ENCODE measurements at regions not wholly inside any gene's neighbourhood (a gene's known extent, or its start where the extent isn't known, plus 50 kb on each side); places are given as distances from the start of the nearest gene placed in this dataset.

DNA sequence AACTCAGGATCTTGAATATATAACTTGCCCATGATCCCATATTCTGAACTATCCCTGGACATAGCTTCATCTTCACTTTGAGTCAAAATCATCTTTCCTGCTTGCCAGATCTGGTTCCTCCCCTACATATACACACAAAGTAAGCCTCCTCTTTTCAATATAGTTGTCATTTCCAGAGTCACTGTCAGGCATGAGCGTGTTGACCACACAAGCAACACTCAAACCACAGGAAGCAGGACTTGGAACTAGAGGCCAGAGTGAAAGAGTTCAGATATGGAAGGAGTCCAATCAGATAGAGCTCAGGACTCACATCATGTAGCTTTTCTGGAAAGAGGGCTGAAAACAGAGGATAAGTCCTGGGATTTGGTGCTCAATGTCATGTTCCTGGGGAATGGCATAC, 1140.6 kb downstream of the BCL11B start:
- H3K27me3 ChIP-seq (ENCODE audit: control insufficient read depth, insufficient read depth, low read length), result peaks cover 2% of the 10 kb centered on the region
- H3K9me3 ChIP-seq (ENCODE audit: control insufficient read depth, insufficient read depth, low read length), result no peaks in the 10 kb centered on the region
- no peak overlapping the region for H3K27ac ChIP-seq (ENCODE audit: low read depth, low read length)
- no peak overlapping the region for H3K4me3 ChIP-seq (ENCODE audit: low read depth, low read length)
- no peak for DNase-seq (ENCODE audit: low read depth in 4 of 6, low spot score in 6 of 6)
- H3K36me3 ChIP-seq (ENCODE audit: control insufficient read depth, insufficient read depth, low read length), result no peaks in the 10 kb centered on the region
- no CpG with 5 or more reads among the region's 1 CpG for WGBS (ENCODE audit: insufficient coverage)
- H3K4me1 ChIP-seq (ENCODE audit: control insufficient read depth, insufficient read depth, low read length), result peaks cover 8% of the 10 kb centered on the region

DNA sequence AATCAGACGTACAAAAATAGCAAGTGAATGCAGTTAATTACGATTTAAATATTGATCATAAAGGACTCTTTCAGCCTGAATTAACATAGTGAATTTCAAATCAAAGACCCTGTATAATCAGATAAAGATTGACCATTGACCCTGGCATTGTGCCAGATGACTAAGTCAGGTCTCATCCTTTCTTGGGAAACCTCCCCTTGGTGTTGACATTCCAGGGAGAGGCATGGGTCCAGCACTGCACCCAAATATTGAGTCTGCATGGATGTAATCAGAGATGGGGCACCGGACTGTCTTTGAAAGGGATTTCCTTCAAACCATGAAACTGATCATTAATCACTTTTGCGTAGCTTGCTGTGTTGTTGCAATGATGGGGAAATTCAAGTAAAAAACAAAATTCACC, 1138.2 kb downstream of the BCL11B start:
- no peak for DNase-seq (ENCODE audit: low read depth in 4 of 6, low spot score in 6 of 6)
- no peak overlapping the region for H3K4me3 ChIP-seq (ENCODE audit: low read depth, low read length)

DNA sequence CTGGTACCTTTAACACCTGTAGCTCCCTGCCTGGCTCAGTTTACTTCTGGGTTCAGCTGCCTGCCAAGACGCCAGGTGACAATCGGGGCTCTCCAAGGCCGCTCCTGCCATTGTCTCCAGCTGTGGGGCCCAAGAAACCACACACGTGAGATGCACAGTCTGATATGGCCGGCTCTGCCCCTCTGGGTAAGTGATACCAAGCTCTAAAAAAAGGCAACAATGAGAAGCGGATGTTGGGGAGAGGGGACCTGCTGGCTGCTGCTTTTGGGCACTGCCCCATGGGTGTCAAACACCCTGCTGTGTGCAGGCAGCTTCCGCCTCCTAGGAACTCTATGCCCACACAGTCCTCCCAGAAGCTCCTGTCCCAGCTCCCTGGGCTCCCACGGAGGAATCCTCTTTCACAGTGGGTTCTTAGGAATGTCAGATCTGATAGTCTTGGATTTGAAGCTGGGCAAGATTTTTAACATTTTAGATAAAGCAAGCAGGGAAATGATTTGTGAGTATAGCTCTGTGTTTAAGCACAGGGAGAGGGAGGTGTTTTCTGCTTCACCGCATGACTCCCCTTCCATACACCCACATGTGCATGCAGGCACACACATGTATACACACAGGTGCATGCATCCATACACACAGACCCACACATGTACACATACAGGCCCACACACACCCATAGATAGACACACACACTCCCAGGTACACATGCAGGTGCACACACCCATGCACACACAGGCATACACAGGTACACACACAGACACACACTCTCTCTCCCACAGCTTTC, 1135.8 kb downstream of the BCL11B start:
- whole genome bisulfite sequencing (ENCODE audit: insufficient coverage), result 68% methylated on average over 6 of the region's 9 CpGs
- no peak overlapping the region for H3K4me3 ChIP-seq (ENCODE audit: low read depth, low read length)
- no peak overlapping the region for H3K27ac ChIP-seq (ENCODE audit: low read depth, low read length)
- peaks cover 2% of the 10 kb centered on the region for H3K27me3 ChIP-seq (ENCODE audit: control insufficient read depth, insufficient read depth, low read length)
- H3K9me3 ChIP-seq (ENCODE audit: control insufficient read depth, insufficient read depth, low read length), result no peaks in the 10 kb centered on the region
- DNase-seq (ENCODE audit: low read depth in 4 of 6, low spot score in 6 of 6), result peak in 1 of 6 donors; percentile 10
- peaks cover 23% of the 10 kb centered on the region for H3K4me1 ChIP-seq (ENCODE audit: control insufficient read depth, insufficient read depth, low read length)
- H3K36me3 ChIP-seq (ENCODE audit: control insufficient read depth, insufficient read depth, low read length), result no peaks in the 10 kb centered on the region

More for the DNA sequence above, 1138.2 kb downstream of the BCL11B start:
- Histone ChIP-seq H3K4me1 (ENCODE audit: control insufficient read depth, insufficient read depth, low read length) (peaks cover 21% of the 10 kb centered on the region), H3K27me3 (ENCODE audit: control insufficient read depth, insufficient read depth, low read length) (peaks cover 2% of the 10 kb centered on the region), H3K9me3 (ENCODE audit: control insufficient read depth, insufficient read depth, low read length) (no peaks in the 10 kb centered on the region), H3K27ac (ENCODE audit: low read depth, low read length) (no peak overlapping the region), H3K36me3 (ENCODE audit: control insufficient read depth, insufficient read depth, low read length) (no peaks in the 10 kb centered on the region)
- whole genome bisulfite sequencing (ENCODE audit: insufficient coverage), result no CpG with 5 or more reads among the region's 4 CpGs

DNA sequence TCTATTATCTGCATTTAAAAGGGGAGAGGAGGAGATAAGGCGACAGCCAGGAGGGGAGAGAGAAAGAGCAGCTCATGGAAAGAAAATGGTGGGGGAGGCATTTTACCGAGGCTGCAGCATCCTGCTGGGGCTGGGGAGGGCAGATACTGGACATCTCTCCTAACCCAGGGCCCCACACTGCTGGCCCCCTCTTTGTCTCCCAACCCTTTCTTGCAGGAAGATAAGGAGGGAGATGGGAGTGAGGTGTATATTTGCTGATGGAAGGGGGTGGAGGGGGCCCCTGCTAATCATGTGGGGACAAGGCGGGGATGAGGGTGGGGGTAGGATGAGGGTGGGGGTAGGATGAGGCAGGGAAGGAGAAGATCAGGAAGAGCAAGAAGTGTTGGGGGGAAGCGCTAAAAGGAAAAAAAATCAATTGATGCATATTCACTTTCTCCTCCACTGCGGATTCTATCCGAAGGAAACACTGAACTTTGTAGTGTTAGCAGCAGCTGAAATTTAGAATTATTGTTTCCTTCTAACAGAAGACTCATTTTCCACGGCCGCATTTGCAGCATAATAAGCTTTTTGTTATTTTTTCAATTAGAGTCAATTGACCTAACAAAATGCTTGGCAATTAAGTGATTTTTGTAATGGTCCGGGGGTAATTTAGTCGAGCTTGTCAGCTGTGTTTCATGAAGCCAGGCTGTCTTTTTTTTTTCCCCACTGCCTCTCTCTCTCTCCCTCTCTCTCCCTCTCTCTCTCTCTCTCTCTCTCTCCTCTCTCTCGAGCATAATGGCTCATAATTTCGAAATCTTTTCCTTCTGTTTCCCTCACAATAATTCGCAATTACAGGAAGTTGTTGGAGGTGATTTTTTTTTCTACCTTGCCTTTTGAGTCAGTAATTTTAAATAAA, 1134.6 kb downstream of the BCL11B start:
- Histone ChIP-seq H3K36me3 (ENCODE audit: control insufficient read depth, insufficient read depth, low read length) (no peaks in the 10 kb centered on the region), H3K27ac (ENCODE audit: low read depth, low read length) (no peak overlapping the region), H3K9me3 (ENCODE audit: control insufficient read depth, insufficient read depth, low read length) (no peaks in the 10 kb centered on the region), H3K4me3 (ENCODE audit: low read depth, low read length) (no peak overlapping the region), H3K4me1 (ENCODE audit: control insufficient read depth, insufficient read depth, low read length) (peaks cover 23% of the 10 kb centered on the region), H3K27me3 (ENCODE audit: control insufficient read depth, insufficient read depth, low read length) (peaks cover 2% of the 10 kb centered on the region)
- DNase-seq (ENCODE audit: low read depth in 4 of 6, low spot score in 6 of 6), result peak in 3 of 6 donors; percentile 31 to 91 (median 79)
- WGBS (ENCODE audit: insufficient coverage), result 0% methylated on average over 1 of the region's 13 CpGs

DNA sequence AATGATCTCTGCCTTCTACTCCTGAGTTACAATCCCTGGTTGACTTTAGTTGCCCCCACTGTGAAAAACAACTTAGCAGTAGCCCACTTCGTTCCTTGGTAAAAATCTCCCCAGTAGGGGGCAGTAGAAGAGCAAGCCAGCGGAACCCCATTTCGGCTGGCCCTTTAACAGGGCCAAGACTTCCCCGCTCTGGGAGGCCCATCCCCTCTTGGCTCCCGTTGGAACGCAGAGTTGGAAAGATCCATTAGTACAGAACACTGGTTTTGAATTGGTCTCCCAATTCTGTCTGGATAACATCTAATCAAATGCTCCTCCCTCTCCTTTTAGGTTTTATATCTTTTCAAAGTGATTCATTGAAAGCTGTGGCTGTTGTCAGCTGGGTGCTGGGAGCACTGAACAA, 1133.3 kb downstream of the BCL11B start:
- DNase-seq (ENCODE audit: low read depth in 4 of 6, low spot score in 6 of 6), result peak in 2 of 6 donors; percentile 70 to 74
- 7% methylated on average over 6 of the region's 6 CpGs for WGBS (ENCODE audit: insufficient coverage)

DNA sequence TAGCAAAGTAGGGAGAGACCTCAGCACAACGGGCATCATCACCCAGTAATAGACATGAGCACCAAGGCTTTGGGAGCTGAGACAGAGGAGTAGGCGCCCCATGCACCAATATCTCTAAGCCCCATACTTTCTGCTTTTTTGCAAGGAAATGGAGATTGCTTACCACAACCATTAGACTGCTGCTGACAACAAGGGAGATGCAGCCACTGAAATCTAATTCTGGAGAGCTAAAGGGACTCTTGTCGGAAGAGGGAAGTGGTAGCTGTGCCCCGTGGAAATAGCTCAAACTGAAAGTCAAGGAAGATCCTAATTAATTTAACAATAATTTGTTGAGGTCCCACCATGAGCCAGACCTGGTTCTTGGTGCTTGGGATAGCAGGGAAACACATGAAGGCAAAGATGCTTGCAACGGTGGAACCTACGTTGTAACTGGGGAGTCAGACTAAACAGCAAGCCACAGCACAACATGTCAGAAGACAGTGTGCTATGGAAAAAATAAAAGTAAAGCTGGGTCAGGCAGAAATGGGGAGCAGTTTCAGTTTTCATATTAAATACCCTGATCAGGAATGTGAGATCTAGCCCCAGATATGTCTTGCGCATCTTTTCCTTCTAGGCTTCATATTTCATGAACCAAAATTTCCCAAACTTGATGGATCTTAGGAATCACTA, 1131.0 kb downstream of the BCL11B start:
- Histone ChIP-seq H3K4me1 (ENCODE audit: control insufficient read depth, insufficient read depth, low read length) (peaks cover 18% of the 10 kb centered on the region), H3K9me3 (ENCODE audit: control insufficient read depth, insufficient read depth, low read length) (no peaks in the 10 kb centered on the region), H3K27me3 (ENCODE audit: control insufficient read depth, insufficient read depth, low read length) (peaks cover 2% of the 10 kb centered on the region), H3K4me3 (ENCODE audit: low read depth, low read length) (no peak overlapping the region), H3K27ac (ENCODE audit: low read depth, low read length) (no peak overlapping the region), H3K36me3 (ENCODE audit: control insufficient read depth, insufficient read depth, low read length) (no peaks in the 10 kb centered on the region)
- 97% methylated on average over 5 of the region's 7 CpGs for WGBS (ENCODE audit: insufficient coverage)
- no peak for DNase-seq (ENCODE audit: low read depth in 4 of 6, low spot score in 6 of 6)

More for the DNA sequence above, 1133.3 kb downstream of the BCL11B start:
- Histone ChIP-seq H3K27me3 (ENCODE audit: control insufficient read depth, insufficient read depth, low read length) (peaks cover 2% of the 10 kb centered on the region), H3K27ac (ENCODE audit: low read depth, low read length) (no peak overlapping the region), H3K4me1 (ENCODE audit: control insufficient read depth, insufficient read depth, low read length) (peaks cover 23% of the 10 kb centered on the region), H3K9me3 (ENCODE audit: control insufficient read depth, insufficient read depth, low read length) (no peaks in the 10 kb centered on the region), H3K36me3 (ENCODE audit: control insufficient read depth, insufficient read depth, low read length) (no peaks in the 10 kb centered on the region), H3K4me3 (ENCODE audit: low read depth, low read length) (no peak overlapping the region)

DNA sequence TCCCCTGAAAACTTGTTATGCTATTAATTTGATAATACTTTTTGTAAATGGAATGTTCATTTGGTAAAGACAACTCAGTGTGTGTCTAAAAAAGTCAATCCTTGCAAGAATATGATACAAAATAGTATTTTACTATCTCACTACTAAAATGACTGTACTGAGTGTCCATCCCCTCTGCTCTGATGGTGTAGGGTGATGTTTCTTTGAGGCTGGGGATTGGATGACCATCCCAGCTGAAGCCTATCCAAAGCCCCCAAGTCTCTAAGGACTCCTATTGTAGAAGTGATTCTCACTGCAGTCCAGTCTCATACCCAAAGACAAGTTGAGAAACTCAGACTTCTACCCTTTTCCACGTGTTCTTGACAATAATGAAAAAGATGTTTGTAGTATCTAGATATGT, 1128.4 kb downstream of the BCL11B start:
- Histone ChIP-seq H3K4me3 (ENCODE audit: low read depth, low read length) (no peak overlapping the region), H3K4me1 (ENCODE audit: control insufficient read depth, insufficient read depth, low read length) (peaks cover 4% of the 10 kb centered on the region), H3K36me3 (ENCODE audit: control insufficient read depth, insufficient read depth, low read length) (no peaks in the 10 kb centered on the region), H3K27me3 (ENCODE audit: control insufficient read depth, insufficient read depth, low read length) (no peaks in the 10 kb centered on the region), H3K9me3 (ENCODE audit: control insufficient read depth, insufficient read depth, low read length) (no peaks in the 10 kb centered on the region), H3K27ac (ENCODE audit: low read depth, low read length) (no peak overlapping the region)
- DNase-seq (ENCODE audit: low read depth in 4 of 6, low spot score in 6 of 6), result no peak
- no CpG with 5 or more reads among the region's 1 CpG for WGBS (ENCODE audit: insufficient coverage)

DNA sequence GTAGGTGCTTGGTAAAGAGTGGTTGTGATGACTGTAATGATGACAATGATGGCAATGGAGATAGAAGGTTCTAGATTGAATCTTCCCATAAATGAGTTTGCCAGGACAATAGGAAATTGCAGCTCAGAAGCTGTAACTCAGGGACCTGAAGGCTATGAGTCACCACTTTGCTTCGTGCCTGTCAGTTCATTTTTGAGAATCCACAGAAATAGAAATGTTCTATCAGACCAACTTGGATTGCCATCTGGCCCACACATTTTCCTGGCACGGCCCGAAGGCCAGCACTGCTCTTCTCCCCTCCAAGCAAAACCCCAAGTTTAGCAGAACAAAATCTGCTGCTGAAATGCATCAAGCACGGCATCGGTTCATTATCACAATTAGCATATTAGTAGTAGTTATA, 1127.0 kb downstream of the BCL11B start:
- peak in 1 of 6 donors; percentile 24 for DNase-seq (ENCODE audit: low read depth in 4 of 6, low spot score in 6 of 6)
- H3K27ac ChIP-seq (ENCODE audit: low read depth, low read length), result no peak overlapping the region
- no peak overlapping the region for H3K4me3 ChIP-seq (ENCODE audit: low read depth, low read length)
- H3K36me3 ChIP-seq (ENCODE audit: control insufficient read depth, insufficient read depth, low read length), result no peaks in the 10 kb centered on the region
- no peaks in the 10 kb centered on the region for H3K4me1 ChIP-seq (ENCODE audit: control insufficient read depth, insufficient read depth, low read length)
- WGBS (ENCODE audit: insufficient coverage), result 95% methylated on average over 2 of the region's 5 CpGs
- no peaks in the 10 kb centered on the region for H3K9me3 ChIP-seq (ENCODE audit: control insufficient read depth, insufficient read depth, low read length)
- H3K27me3 ChIP-seq (ENCODE audit: control insufficient read depth, insufficient read depth, low read length), result no peaks in the 10 kb centered on the region

DNA sequence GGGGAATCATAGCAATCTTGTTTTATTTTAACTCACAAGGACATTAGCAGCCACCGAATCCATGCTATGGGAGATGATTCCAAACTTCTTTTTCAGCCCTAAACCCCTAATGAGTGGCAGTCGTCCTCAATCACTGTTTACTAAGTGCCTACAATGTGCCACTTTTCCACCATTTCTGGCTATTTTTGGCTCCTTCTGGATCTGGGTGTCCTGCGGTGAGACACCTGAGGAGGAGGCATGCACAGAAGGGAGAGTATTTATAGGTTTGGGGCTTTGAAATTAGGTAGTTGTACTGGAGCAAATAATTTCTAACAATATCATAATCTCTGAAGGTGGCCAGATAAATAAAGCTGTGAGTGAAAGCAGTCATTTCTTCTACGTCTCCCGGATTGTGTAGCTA, 1125.6 kb downstream of the BCL11B start:
- no peaks in the 10 kb centered on the region for H3K9me3 ChIP-seq (ENCODE audit: control insufficient read depth, insufficient read depth, low read length)
- no peaks in the 10 kb centered on the region for H3K4me1 ChIP-seq (ENCODE audit: control insufficient read depth, insufficient read depth, low read length)
- no peak overlapping the region for H3K27ac ChIP-seq (ENCODE audit: low read depth, low read length)
- H3K27me3 ChIP-seq (ENCODE audit: control insufficient read depth, insufficient read depth, low read length), result no peaks in the 10 kb centered on the region
- H3K4me3 ChIP-seq (ENCODE audit: low read depth, low read length), result no peak overlapping the region
- no peaks in the 10 kb centered on the region for H3K36me3 ChIP-seq (ENCODE audit: control insufficient read depth, insufficient read depth, low read length)
- 80% methylated on average over 3 of the region's 5 CpGs for WGBS (ENCODE audit: insufficient coverage)
- DNase-seq (ENCODE audit: low read depth in 4 of 6, low spot score in 6 of 6), result no peak

Measured in spinal cord (tissue), 9 donors.